ENCODE measurements at regions not wholly inside any gene's neighbourhood (a gene's known extent, or its start where the extent isn't known, plus 50 kb on each side); places are given as distances from the start of the nearest gene placed in this dataset.

DNA sequence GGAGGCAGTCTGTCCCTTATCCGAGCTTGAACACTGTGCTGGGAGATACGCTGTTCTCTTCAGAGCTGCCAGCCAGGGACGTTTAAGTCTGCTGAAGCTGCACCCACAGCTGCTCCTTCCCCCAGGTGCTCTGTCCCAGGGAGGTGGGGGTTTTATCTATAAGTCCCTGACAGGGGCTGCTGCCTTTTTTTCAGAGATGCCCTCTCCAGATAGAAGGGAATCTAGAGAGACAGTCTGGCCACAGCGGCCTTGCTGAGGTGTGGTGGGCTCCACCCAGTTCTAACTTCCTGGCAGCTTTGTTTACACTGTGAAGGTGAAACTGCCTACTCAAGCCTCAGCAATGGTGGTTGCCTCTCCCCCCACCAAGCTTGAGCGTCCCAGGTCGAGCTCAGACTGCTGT lies 319.9 kb upstream of the GRM7 start:
- DNase-seq: no peak

DNA sequence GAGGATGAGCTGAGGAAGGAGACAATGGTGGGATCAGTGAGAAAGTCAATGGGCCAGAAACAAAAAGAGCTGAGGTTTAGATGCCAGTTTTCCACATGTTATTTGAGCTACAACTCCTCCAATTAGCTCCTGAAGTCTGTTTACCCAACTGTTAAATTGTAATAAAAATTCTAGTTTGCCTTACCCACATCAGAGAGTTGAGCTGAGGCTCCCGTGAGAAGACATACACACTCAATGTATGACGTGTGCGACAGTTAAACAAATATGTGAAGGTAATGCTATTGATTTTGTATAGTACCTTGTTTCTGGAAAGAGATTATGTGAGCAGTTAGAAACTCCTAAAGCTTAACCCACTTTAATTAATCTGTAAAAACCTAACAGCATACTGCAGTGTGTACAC lies 318.1 kb upstream of the GRM7 start:
- DNase-seq: no peak

DNA sequence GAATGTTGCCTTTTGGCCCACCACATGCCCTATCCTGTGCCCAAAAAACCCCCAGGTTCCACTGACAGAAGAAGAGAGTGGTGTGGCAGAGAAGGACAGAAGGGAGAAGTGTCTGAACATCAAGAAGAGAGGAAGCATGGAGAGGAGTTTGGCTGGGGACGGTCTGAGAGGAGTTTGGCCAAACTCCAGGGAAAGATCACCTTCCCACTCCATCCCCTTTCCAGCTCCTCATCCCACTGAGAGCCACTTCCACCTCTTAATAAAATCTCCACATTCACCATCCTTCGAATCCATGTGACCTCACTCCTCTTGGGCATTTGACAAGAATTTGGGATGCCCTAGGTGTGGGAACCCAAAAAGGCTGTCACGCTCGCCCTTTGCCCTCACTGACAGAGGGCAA lies 311.6 kb upstream of the GRM7 start:
- DNase-seq: no peak

DNA sequence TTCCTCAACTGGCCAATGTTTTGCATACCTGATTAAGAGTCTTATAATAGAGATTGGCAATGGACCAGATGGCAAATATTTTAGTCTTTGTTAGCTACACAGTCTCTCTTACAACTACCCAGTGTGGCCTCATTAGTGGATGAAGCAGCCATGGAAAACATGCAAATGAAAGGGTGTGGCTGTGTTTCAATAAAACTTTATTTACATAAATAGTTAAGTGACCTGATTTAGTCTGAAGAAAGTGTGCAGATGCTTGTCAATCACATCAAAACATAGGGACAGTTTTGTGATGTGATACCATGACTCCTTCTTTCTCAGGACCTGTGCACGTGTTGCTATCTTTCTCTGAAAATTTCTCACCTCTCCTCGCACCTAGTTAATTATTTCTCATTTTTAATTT lies 309.8 kb upstream of the GRM7 start:
- DNase-seq: no peak

DNA sequence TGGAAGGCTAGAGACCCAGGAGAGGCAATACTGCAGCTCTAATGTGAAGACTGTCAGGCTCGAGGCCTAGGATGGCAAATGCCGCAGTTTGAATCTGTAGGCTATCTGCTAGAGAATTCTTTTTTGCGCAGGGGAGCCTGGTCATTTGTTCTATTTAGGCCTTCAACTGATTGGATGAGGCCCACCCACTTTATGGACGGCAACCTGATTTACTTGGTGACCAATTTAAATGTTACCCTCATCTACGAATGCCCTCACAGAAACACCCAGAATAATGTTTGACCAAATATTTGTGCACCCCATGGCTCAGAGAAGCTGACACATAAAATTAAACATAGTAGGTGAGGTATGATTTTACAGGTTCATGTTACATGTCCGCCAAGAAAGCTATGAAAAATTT lies 300.7 kb upstream of the GRM7 start:
- DNase-seq: no peak

DNA sequence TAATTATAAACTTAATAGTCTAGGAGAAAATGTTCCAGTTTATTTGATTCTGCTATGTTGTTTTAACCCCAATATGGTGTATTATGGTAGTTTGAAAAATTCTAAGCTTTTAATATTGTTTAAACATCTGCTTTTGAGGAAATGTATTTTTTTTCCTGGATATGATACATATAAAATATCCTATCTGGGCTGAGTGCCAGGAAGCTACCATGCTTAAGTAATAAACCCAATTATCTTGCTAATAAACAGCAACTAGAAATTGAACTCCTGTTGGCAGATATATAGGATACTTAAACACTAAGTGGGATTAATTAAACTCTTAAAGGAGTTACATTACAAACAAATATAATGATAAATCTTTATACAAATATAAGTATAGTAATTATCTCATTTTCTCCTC lies 293.7 kb upstream of the GRM7 start:
- DNase-seq: no peak

DNA sequence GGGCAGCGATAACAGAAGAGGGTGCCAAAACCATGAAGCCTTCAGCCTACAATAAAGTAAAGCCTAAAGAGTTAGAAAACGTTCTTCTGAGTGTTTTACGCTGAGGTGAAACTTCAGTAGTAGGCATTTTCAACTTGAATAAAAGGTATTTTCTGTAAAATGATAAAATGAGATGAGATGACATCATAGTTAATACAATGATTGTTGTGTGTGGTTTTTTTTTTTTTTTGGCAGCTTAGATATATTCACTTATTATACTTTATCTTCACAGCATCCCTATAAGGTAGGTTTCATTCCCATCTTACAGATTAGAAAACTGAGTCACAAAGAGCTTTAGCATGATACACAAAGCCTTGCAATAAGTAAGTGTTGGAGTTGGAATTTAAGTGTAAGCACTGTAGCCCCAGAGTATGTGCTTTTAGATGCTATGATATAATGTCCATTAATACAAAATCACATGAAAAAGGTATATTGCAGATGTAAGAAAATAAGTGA lies 291.9 kb upstream of the GRM7 start:
- no peak for DNase-seq

DNA sequence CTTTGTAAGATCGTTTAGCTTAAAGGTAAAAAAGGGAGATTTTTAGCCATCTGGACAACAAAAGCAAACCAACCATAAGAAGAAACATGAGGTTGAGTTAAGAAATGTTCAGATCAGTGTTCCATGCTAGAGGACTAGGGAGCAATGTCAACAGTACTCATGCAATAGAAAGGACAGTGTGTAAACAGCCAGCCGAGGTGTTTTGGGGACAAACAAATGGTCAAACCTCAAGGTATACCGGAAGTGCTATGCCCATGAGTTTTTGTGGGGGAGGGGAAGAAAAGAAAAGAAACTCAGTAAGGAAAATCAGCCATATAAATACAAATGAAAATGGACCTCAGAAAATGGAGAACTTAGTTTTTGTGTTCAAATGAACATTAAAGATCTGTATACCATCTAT lies 289.5 kb upstream of the GRM7 start:
- DNase-seq: no peak

DNA sequence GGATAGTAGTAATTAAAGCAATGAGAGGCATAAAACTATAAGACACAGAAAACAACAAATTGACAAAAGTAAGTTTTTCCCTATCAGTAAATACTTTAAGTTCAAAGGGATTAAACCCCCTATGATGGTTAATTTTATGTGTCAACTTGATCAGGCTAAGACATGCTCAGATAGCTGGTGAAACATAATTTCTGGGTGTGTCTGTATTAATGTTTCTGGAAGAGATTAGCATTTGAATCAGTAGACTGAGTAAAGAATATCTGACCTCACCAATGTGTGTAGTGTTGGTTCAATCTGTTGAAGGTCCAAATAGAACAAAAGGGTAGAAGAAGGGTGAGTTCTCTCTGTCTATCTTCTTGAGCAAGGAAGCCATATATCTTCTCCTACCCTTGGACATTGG lies 283.3 kb upstream of the GRM7 start:
- DNase-seq: no peak

DNA sequence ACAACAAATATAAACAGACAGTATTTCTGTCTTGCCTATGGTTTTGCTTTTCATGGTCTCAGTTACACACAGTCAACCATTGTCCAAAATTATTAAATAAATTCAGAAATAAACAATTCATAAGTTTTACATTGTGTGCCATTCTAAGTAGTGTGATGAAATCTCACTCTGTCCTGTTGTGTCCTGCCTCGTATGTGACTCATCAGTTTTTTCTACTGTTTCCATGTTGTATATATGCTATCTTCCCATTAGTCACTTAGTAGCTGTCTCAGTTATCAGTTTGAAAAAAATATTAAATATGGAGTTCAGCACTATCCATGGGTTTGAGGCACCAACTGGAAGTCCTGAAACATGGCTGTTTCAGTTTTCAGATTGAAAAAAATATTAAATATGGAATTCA lies 282.4 kb upstream of the GRM7 start:
- no peak for DNase-seq

DNA sequence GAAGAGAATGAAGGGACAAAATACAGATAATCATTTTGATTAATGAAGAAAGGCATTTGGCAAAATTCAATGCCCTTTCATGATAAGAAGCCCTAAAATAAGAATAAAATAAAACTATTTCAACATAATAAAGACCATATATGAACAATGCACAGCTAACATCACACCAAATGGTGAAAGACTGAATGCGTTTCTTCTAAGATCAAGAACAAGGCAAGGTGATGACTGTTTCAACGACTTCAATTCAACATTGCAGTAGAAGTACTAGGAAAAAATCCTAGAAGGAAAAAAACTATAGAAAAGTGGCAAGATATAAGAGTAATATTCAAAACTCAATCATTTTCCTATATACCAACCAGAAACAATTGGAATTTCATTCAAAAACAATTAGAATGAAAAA lies 280.1 kb upstream of the GRM7 start:
- DNase-seq: no peak

DNA sequence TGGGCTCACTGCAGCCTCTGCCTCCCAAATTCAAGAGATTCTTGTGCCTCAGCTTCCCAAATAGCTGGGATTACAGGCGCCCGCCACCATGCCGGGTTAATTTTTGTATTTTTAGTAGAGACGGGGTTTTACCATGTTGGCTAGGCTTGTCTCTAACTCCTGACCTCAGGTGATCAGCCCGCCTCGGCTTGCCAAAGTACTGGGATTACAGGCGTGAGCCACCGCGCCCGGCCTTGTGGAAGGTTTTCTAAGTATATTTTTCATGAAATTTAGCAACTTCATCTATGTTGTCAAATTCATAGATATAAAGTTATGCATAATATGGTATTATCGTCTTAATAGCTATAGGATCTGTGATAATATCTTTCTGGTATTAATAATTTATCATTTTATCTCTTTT lies 275.6 kb upstream of the GRM7 start:
- DNase-seq: no peak

DNA sequence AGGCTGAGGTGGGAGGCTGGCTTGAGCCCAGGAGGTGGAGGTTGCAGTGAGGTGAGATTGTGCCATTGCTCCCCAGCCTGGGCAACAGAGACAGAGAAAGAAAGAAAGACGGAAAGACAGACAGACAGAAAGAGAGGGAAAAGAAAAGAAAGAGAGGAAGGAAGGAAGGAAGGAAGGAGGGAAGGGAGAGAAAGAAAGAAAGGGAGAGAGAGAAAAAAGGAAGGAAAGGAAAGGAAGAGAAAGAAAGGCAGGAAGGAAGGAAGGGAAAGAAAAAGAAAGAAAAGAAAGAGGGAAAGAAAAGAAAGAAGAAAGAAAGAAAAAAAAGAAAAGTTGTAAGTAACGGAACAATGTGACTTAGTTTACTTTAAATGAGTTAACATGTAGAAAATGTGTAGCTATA lies 260.7 kb upstream of the GRM7 start:
- no peak for DNase-seq

DNA sequence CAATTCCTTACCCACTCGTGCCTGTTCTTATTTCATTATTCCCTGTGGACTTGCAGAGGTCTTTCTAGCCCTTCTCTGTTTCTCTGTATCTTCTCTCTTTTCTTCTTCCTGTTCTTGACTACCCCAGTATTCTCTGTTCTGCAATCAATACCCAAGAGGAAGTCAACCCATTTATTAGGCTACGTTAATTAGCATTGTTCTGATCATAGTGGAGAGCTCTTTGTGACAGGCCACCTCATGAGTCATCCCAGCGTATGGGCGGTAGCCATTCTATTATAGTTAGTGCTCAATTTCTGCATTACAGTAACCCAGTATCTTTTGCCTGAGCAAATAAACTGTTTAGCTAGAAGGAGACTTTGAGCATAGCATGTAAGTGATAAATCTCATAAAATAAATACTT lies 259.5 kb upstream of the GRM7 start:
- DNase-seq: no peak

DNA sequence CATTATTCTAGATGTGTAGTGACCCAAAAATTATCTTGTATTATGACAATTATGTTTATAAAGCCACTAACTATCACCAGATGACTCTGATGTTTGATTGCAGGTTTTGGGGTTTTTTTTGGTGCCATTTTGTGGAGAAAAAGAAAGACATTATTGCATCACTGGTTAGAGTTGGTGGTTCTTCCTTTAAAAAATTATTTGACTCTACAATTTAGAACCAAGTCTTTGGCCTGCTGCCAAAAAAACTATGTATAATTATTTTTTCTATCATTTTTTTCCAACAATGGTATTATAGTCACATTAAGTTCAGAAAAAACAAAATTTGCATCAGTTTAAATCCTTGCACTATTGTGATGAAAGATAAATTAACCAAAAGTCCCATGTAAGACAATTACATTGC lies 258.6 kb upstream of the GRM7 start:
- DNase-seq: no peak

DNA sequence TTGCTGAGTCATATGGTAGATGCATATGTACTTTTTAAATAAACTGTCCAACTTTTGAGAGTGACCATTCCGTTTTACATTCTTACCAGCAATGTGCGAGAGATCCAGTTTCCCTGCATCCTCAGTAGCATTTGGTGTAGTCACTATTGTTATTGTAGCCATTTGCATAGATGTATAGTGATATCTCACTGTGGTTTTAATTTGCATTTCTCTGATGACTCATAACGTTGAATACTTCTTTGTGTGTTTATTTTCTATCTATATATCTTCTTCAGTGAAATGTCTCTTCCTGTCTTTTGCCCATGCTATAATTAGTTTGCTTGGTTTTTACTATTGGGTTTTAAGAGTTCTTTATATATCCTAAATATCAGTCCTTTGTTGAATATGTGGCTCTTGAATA lies 255.7 kb upstream of the GRM7 start:
- no peak for DNase-seq

DNA sequence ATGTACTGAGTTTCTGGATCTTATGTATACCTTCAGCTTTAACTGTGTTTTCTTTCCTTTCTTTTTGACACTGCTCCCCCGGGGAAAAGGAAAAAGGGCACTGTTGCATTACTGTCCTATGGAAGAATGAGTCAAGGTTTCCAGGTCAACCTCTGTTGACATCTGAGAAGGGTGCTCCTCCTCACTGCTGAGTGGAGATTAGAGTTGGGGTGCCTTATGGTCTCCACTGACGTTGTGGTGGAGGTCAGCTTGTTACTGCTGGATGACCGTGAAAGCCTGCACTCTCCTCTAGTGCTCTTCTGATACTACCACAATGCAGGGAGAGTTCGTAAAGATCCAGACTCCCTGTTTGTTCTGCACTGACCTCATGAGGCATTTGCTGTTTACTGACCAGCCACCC lies 252.1 kb upstream of the GRM7 start:
- DNase-seq: no peak

DNA sequence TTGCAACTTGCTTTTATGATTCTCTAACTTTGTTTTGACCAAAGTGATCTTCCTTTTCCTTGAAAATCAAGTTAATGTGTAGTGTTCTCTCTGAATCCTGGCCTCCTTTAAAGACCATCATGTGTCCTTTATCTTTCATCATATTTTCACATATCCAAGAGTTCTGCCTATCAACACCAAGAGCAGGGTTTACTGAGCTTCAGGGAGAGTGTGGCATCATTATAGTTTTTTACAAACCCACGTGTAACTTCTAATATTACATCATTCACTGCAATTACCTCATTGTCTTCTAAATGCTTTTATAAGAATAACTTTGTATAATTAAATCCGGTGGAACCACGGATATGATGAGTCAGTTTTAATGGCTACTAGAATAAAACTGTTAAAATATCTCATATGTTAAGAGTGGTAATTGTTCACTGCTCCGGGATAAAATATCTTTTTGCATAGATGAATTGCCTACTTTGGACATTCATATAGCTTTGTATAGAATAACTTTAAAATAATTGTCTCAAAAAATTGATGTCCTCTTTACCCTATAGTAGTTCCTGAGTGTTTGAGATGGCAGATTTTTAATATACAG lies 248.8 kb upstream of the GRM7 start:
- DNase-seq: no peak

DNA sequence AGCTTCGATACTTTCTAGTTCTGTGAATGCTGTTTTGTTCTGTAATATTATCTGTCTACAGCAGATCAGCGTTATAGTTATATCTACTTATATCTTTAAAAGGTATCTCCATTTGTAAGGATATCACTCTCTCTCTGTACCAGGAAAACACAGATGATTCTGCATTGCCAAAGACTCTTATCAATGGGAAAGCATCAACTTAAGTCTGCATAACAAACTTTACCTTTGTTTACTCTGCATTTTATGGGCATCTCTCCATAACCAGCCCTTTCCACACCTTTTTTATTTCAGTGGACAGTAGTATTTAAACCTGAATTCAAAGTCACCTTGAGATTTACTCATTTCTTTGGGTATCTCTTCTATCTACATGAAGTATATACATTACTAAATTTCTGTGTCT lies 238.7 kb upstream of the GRM7 start:
- DNase-seq: no peak

DNA sequence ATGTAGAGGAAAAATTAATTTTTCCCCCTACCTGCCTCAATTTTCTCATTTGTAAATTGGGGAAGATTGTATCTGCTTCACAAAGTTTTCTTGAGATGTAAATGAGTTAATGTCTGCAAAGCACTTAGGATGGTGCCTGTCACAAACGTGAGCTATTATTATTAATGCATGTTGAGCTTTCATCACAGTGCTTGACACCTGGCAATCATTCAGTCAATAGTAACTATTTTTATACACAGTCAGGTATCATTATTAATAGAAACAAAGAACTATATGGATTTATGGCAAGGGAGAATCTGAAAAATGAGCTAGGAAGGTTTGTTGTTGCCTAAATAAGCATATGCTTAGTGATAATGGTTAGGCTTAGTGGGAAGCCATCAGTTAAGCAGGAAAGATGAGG lies 238.2 kb upstream of the GRM7 start:
- DNase-seq: no peak

DNA sequence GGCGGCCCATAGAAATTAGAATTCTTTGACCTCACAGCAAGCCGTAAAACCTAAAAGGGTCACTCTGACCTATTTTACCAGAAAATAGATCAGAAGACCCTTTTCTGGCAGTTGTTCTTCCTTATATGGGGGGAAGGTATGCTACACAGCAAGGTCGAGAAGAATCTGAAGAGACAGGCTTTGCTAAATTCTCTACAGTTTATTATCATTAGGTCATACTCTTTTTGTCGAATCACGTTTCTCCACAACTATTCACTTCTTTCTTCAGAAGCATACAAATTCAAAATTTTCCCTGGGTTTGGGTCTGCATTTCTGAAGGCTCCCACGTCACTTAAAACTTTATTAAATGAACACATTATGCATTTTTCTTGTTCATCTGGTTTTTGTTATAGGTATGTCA lies 229.5 kb upstream of the GRM7 start:
- no peak for DNase-seq

DNA sequence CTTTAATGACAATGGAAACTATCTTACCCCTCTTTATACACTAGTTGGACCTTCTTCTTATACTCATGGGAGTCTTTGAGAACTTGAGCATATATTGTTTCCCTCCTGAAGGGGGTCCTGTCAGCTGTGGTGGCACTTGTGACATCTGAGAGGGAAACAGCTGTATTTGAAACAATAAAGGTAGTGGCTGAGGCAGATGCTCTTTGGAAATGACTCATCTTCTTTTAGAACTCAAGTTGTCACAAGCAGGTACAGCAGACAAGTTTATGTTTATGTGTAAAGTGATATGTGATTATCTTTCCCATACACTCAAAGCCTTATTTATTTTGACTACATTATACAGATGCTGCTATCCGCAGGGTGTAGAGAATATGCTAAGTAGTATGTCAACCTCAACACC lies 220.0 kb upstream of the GRM7 start:
- DNase-seq: no peak

DNA sequence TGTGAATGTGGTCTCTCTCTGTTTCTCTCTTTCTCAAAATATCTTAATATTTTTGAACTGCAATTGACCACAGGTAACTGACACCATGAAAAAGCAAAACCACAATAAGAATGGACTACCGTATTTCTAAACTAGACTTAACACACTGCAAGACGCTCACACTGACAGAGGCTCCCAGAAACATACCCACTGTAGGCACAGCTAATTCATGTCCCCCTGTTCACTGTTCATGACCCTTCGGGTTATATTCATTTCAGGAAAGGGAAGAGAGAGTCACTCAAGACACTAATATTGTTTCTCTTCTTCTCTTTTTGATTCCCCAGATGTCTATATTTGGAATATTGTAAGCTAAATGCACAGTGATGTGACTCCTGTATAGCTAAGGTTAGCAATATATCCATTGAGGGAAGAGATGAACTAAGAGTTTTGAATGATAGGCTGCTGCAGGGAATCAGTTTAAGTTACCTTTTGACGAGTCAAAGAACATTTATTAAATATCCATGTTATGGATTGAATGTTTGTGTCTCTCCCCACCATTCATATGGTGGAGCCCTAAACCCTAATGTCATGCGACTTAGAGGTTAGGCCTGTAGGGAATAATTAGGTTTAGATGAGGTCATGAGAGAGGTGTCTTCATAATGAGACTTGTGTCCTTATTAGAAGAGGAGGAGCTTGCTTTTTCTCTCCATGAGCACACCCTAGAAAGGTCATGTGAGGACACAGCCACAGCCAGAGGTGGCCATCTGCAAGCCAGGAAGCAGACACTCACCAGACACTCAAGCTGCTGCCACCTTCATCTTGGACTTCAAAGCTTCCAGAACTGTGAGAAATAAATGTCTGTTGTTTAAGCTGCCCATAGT lies 216.6 kb upstream of the GRM7 start:
- DNase-seq: no peak

DNA sequence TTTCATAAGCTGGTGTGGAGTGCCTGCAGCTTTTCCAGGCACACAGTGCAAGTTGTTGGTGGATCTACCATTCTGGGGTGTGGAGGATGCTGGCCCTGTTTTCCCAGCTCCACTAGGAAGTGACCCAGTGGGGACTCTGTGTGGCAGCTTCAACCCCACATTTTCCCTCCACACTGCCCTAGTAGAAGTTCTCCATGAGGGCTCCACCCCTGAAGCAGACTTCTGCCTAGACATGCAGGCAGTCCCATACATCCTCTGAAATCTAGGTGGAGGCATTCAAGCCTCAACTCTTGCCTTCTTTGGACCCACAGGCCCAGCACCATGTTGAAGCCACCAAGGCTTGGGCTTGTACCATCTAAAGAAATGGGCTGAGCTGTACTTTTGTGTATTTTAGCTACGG lies 206.2 kb upstream of the GRM7 start:
- no peak for DNase-seq

DNA sequence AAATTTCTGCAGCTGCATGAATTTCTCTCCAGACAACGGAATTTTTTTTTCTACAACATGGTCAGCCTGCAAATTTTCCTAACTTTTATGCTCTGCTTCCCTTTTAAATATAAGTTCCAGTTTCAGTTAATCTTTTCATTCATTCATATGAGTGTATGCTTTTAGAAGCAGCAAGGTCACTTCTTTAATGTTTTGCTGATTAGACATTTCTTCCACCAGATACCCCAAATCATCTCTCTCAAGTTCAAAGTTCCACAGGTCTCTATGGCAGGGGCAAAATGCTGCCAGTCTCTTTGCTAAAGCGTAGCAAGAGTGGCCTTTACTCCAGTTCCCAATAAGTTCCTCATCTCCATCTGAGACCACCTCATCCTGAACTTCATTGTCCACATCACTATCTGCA lies 205.6 kb upstream of the GRM7 start:
- DNase-seq: no peak
